Tibial nerve (tissue), 4 donors: ENCODE measurements at regions not wholly inside any gene's neighbourhood (a gene's known extent, or its start where the extent isn't known, plus 50 kb on each side); places are given as distances from the start of the nearest gene placed in this dataset.

ENCODE experiments used
- CTCF ChIP-seq, 5 experiments: fragments of 200-600 bp in 3 of 5; fragments of 450-650 bp in 2 of 5; sonication (generic) in 3 of 5; IDR thresholded peaks; one replicate each; pipeline ENCODE4 v1.5.1; 2016 to 2019; ENCODE audit warnings: antibody characterized with exemption in 5 of 5, mild to moderate bottlenecking in 3 of 5, moderate library complexity in 2 of 5
- EP300 ChIP-seq, 2 donors: sonication (generic); formaldehyde crosslinking; IDR thresholded peaks; one replicate each; pipeline ENCODE4 v1.6.1; 2017; ENCODE audit warnings: antibody characterized with exemption in 2 of 2, mild to moderate bottlenecking in 1 of 2

GRCh38 chr1:96509339-96509738, 212.2 kb upstream of the PTBP2 start:
- TF ChIP-seq CTCF (IDR thresholded peaks at IDR 0.05): no peak
- no peak for TF ChIP-seq EP300 (IDR thresholded peaks at IDR 0.05)
